AG10803 (cell line): ENCODE measurements at regions not wholly inside any gene's neighbourhood (a gene's known extent, or its start where the extent isn't known, plus 50 kb on each side); places are given as distances from the start of the nearest gene placed in this dataset.
A peak's percentile ranks its signal among the peaks of the same experiment; 100 is the strongest.

Experiments used
- DNase-seq: peaks from one replicate; pipeline ENCODE4 v3.0.0; 2010; ENCODE audit warnings: low read depth
- H3K4me3 ChIP-seq: 2 replicates; pipeline ENCODE4 v1.5.1; 2011; ENCODE audit warnings: mild to moderate bottlenecking, low read length, control low read depth
- TF ChIP-seq, protein P1 (sequence below): conservative IDR thresholded peaks from 2 replicates; pipeline ENCODE4 v1.5.1; 2011; ENCODE audit warnings: mild to moderate bottlenecking, low read length, control low read depth, inconsistent platforms

GRCh38 chr5:68995845-68996545 is 97.8 kb upstream of the SLC30A5 start:
- H3K4me3 ChIP-seq = no peak overlapping the region
- DNase-seq = no peak
- TF ChIP-seq, protein P1, sequence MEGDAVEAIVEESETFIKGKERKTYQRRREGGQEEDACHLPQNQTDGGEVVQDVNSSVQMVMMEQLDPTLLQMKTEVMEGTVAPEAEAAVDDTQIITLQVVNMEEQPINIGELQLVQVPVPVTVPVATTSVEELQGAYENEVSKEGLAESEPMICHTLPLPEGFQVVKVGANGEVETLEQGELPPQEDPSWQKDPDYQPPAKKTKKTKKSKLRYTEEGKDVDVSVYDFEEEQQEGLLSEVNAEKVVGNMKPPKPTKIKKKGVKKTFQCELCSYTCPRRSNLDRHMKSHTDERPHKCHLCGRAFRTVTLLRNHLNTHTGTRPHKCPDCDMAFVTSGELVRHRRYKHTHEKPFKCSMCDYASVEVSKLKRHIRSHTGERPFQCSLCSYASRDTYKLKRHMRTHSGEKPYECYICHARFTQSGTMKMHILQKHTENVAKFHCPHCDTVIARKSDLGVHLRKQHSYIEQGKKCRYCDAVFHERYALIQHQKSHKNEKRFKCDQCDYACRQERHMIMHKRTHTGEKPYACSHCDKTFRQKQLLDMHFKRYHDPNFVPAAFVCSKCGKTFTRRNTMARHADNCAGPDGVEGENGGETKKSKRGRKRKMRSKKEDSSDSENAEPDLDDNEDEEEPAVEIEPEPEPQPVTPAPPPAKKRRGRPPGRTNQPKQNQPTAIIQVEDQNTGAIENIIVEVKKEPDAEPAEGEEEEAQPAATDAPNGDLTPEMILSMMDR = no peak

DNA sequence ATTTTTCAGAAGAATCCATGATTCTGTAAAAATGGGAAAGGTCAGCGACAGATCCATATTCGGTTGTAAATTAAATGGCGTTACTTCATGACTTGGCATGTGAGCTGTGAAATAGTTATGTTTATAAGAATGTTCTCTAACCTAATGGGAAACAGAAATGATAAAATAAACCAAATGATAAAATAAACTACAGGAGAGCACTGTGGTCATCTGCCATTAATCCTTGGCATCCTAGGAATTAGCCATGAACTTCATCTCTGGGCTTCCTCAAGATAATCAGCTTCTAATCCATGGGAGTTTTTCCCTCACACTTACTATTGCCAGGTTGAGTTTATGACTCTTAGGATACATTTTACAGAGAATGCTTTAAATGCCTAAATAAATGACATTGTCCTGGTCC is 94.6 kb upstream of the SLC30A5 start:
- TF ChIP-seq, protein P1 = no peak
- peak; percentile 18 for DNase-seq

GRCh38 chr5:69000216-69000919 is 93.4 kb upstream of the SLC30A5 start:
- no peak for DNase-seq
- TF ChIP-seq, protein P1 = no peak
- H3K4me3 ChIP-seq = no peak overlapping the region

More for the DNA sequence above, 94.6 kb upstream of the SLC30A5 start:
- H3K4me3 ChIP-seq = no peak overlapping the region

GRCh38 chr5:69000949-69001348 is 92.9 kb upstream of the SLC30A5 start:
- no peak overlapping the region for H3K4me3 ChIP-seq
- no peak for DNase-seq
- TF ChIP-seq, protein P1 = no peak

GRCh38 chr5:69001627-69002026 is 92.2 kb upstream of the SLC30A5 start:
- TF ChIP-seq, protein P1 = no peak
- no peak for DNase-seq

GRCh38 chr5:69004127-69004526 is 89.7 kb upstream of the SLC30A5 start:
- DNase-seq = no peak
- TF ChIP-seq, protein P1 = no peak
- H3K4me3 ChIP-seq = no peak overlapping the region

More at GRCh38 chr5:69001627-69002026, 92.2 kb upstream of the SLC30A5 start:
- H3K4me3 ChIP-seq = no peak overlapping the region

- no peak overlapping the region for H3K4me3 ChIP-seq
- DNase-seq = no peak
- TF ChIP-seq, protein P1 = no peak
These were observed 89.1 kb upstream of the SLC30A5 start for GRCh38 chr5:69004676-69005075.
